ENCODE measurements at regions not wholly inside any gene's neighbourhood (a gene's known extent, or its start where the extent isn't known, plus 50 kb on each side); places are given as distances from the start of the nearest gene placed in this dataset.

DNA sequence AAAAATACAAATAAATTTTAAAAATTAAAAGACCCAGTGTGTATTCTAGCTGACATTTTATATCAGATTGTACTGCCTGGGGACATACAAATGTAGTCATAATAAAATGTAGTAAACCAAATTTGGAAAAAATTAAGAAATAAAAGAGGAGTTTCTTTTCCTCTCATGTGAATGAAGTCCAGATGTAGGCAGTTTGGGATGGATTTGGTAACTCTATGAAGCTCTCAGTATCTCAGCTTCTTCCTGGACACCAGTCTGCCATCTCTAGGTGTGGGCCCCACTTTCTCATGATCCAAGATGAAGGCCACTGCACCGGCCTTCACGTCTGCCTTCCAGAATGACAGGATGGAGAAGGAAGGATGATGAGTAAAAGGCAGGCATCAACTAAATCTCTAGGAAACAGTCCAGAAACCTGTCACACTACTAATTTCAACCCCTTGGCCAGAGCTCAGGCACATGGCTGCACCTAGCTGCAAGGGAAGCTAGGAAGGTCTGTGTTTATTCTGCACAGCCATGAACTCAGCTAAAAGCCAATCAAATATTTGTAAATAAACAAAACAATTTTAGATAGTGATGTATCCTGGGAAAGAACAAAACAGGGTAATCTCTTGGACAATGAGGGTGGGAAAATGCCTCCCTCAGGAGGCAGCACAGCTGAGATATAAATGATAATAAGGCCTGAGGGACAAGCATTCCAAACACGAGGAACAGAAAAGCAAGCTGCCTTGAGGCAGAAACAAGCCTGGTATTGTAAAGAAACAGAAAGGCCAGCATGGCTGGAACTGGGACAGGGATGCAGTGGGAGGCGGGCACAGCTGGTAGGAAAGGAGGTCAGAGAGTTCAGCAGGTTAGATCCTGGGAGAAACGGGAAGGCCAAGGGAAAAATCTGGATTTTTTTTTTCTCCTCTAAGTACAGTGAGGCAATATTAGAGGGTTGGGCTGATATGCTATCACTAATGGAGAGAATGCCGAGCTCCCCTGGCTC lies 88.5 kb upstream of the PTPN1 start (continued):
- TF ChIP-seq, protein P1, sequence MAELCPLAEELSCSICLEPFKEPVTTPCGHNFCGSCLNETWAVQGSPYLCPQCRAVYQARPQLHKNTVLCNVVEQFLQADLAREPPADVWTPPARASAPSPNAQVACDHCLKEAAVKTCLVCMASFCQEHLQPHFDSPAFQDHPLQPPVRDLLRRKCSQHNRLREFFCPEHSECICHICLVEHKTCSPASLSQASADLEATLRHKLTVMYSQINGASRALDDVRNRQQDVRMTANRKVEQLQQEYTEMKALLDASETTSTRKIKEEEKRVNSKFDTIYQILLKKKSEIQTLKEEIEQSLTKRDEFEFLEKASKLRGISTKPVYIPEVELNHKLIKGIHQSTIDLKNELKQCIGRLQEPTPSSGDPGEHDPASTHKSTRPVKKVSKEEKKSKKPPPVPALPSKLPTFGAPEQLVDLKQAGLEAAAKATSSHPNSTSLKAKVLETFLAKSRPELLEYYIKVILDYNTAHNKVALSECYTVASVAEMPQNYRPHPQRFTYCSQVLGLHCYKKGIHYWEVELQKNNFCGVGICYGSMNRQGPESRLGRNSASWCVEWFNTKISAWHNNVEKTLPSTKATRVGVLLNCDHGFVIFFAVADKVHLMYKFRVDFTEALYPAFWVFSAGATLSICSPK (IDR thresholded peaks at IDR 0.05; ENCODE audit: borderline replicate concordance) = no peak
- TF ChIP-seq POLR3G (IDR thresholded peaks at IDR 0.05; ENCODE audit: extremely low read depth, insufficient read length, insufficient replicate concordance) (no peak), AFF1 (IDR thresholded peaks at IDR 0.05; ENCODE audit: low read depth in 1 of 2, partially characterized antibody in 2 of 2) (no peak), CREB3L1 (IDR thresholded peaks at IDR 0.05; ENCODE audit: borderline replicate concordance, low read depth) (no peak), MBD2 (IDR thresholded peaks at IDR 0.05; ENCODE audit: borderline replicate concordance, low read depth) (no peak), STAT6 (CRISPR knock-in tag; IDR thresholded peaks at IDR 0.05) (no peak), SAFB2 (IDR thresholded peaks at IDR 0.05; ENCODE audit: borderline replicate concordance, low read depth, low read length, severe bottlenecking) (no peak), ZSCAN29 (IDR thresholded peaks at IDR 0.05) (no peak), SMARCA5 (IDR thresholded peaks at IDR 0.05) (peak; percentile 47; the same call in 1 of the 2 replicates), ZBTB17 (CRISPR knock-in tag; IDR thresholded peaks at IDR 0.05) (no peak), TRIM24 (IDR thresholded peaks at IDR 0.05) (peak; percentile 26 to 67; a peak in 2 of 4 replicates), HLTF (IDR thresholded peaks at IDR 0.05) (peak; percentile 52; the same call in 1 of the 2 replicates), ZKSCAN3 (CRISPR knock-in tag; IDR thresholded peaks at IDR 0.05) (no peak), ADNP (tag; IDR thresholded peaks at IDR 0.05) (peak; percentile 40; the same call in 1 of the 2 replicates), KDM1A (IDR thresholded peaks at IDR 0.05) (0 out of 4 replicates have a peak, but pooled peaks of 1 of the 2 experiments have one; percentile 17)
- TF ChIP-seq, protein P2, sequence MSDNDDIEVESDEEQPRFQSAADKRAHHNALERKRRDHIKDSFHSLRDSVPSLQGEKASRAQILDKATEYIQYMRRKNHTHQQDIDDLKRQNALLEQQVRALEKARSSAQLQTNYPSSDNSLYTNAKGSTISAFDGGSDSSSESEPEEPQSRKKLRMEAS (CRISPR knock-in tag; IDR thresholded peaks at IDR 0.05) = peak; percentile 70

Data from K562 (cell line).